IMR-90 (cell line): ENCODE measurements at regions not wholly inside any gene's neighbourhood (a gene's known extent, or its start where the extent isn't known, plus 50 kb on each side); places are given as distances from the start of the nearest gene placed in this dataset.

Source experiments
- ATAC-seq: fragments of 200-7000 bp; cut with Tn5 transposase; 2 replicates; pipeline ENCODE4 v1.9.1; 2020; ENCODE audit warnings: low read depth, mild to moderate bottlenecking, moderate library complexity
- BruUV-seq: library from RNA; stranded (reverse); fragments of 400-500 nt; replicated peaks from 2 replicates; lab custom pipeline; 2021; lab: Mats Ljungman, UMichigan
- CTCF ChIA-PET: fragments of 300-600 bp; formaldehyde crosslinking; extraction: SDS; loops from one replicate; lab custom pipeline; 2021; ENCODE audit warnings: antibody characterized with exemption; lab: Yijun Ruan, JAX
- POLR2A ChIA-PET: fragments of 300-600 bp; sonication (Branson Sonifier 250); formaldehyde crosslinking; loops from one replicate; lab custom pipeline; 2022; ENCODE audit warnings: antibody characterized with exemption; ENCODE audit not compliant: unreplicated experiment; lab: Charles Lee
- DNase-seq: peaks from one replicate; pipeline ENCODE4 v3.0.0; 2013
- H2AFZ ChIP-seq: replicated peaks from 2 replicates; pipeline ENCODE3; 2013; ENCODE audit warnings: low read length, mild to moderate bottlenecking; ENCODE audit not compliant: poor library complexity
- H2AK5ac ChIP-seq: 2 replicates; pipeline ENCODE4 v1.6.1; 2013; ENCODE audit warnings: low read depth, low read length, inconsistent platforms
- H2AK9ac ChIP-seq: replicated peaks from 2 replicates; pipeline ENCODE3; 2013; ENCODE audit warnings: mild to moderate bottlenecking, low read depth, low read length, moderate library complexity; ENCODE audit not compliant: poor library complexity
- H2BK120ac ChIP-seq: 2 replicates; pipeline ENCODE4 v1.6.1; 2013; ENCODE audit warnings: low read depth, low read length, inconsistent platforms
- H2BK15ac ChIP-seq: 3 replicates; pipeline ENCODE4 v1.6.1; 2013; ENCODE audit warnings: low read depth, low read length, inconsistent platforms
- H2BK20ac ChIP-seq: 2 replicates; pipeline ENCODE4 v1.6.1; 2013; ENCODE audit warnings: low read depth, mild to moderate bottlenecking, inconsistent platforms, low read length, moderate library complexity
- H2BK5ac ChIP-seq: 2 replicates; pipeline ENCODE4 v1.6.1; 2013; ENCODE audit warnings: mild to moderate bottlenecking, low read depth, low read length, inconsistent platforms; ENCODE audit not compliant: poor library complexity, severe bottlenecking
- H3K14ac ChIP-seq: replicated peaks from 2 replicates; pipeline ENCODE4 v1.6.1; 2013; ENCODE audit warnings: low read depth, low read length, inconsistent platforms
- H3K18ac ChIP-seq: 2 replicates; pipeline ENCODE4 v1.6.1; 2013; ENCODE audit warnings: low read depth, low read length, control low read depth
- H3K23ac ChIP-seq: 2 replicates; pipeline ENCODE4 v1.6.1; 2013; ENCODE audit warnings: low read depth, low read length, inconsistent platforms
- H3K27ac ChIP-seq: 2 replicates; pipeline ENCODE4 v1.5.1; 2013; ENCODE audit warnings: mild to moderate bottlenecking, control low read depth, low read length; ENCODE audit not compliant: insufficient read depth
- H3K27me3 ChIP-seq: 2 replicates; pipeline ENCODE4 v1.6.1; 2013; ENCODE audit warnings: low read length; ENCODE audit not compliant: control insufficient read depth, insufficient read depth
- H3K36me3 ChIP-seq: 2 replicates; pipeline ENCODE4 v1.6.1; 2013; ENCODE audit warnings: low read length, mixed read lengths; ENCODE audit not compliant: control insufficient read depth, insufficient read depth
- H3K4ac ChIP-seq: 2 replicates; pipeline ENCODE4 v1.6.1; 2013; ENCODE audit warnings: low read depth, low read length, inconsistent platforms
- H3K4me1 ChIP-seq: 2 replicates; pipeline ENCODE4 v1.6.1; 2013; ENCODE audit warnings: low read length, mixed read lengths; ENCODE audit not compliant: control insufficient read depth, insufficient read depth
- H3K4me2 ChIP-seq: 2 replicates; pipeline ENCODE4 v1.6.1; 2013; ENCODE audit warnings: low read depth, mild to moderate bottlenecking, control low read depth, low read length, moderate library complexity
- H3K4me3 ChIP-seq: 2 replicates; pipeline ENCODE4 v1.5.1; 2013; ENCODE audit warnings: low read depth, mild to moderate bottlenecking, control low read depth, low read length, moderate library complexity; ENCODE audit not compliant: insufficient read depth
- H3K56ac ChIP-seq: 2 replicates; pipeline ENCODE4 v1.6.1; 2013; ENCODE audit warnings: low read length, inconsistent platforms; ENCODE audit not compliant: insufficient read depth; ENCODE audit errors: extremely low read depth
- H3K79me1 ChIP-seq, 2 experiments: 2 replicates each; pipeline ENCODE4 v1.6.1; 2013; ENCODE audit warnings: low read length in 2 of 2, inconsistent platforms in 1 of 2, low read depth in 1 of 2
- H3K9ac ChIP-seq: 2 replicates; pipeline ENCODE4 v1.6.1; 2013; ENCODE audit warnings: low read depth, low read length, control low read depth
- H3K9me1 ChIP-seq: 2 replicates; pipeline ENCODE4 v1.6.1; 2013; ENCODE audit warnings: low read length, inconsistent platforms; ENCODE audit not compliant: insufficient read depth
- H3K9me3 ChIP-seq: 2 replicates; pipeline ENCODE4 v1.6.1; 2013; ENCODE audit warnings: low read length; ENCODE audit not compliant: control insufficient read depth, insufficient read depth
- H4K20me1 ChIP-seq: 2 replicates; pipeline ENCODE4 v1.6.1; 2013; ENCODE audit warnings: low read length, inconsistent platforms; ENCODE audit not compliant: insufficient read depth
- H4K5ac ChIP-seq: 2 replicates; pipeline ENCODE4 v1.6.1; 2013; ENCODE audit warnings: mild to moderate bottlenecking, low read depth, low read length, control low read depth
- H4K8ac ChIP-seq, 2 experiments: 2 replicates each; pipeline ENCODE4 v1.6.1; 2013; ENCODE audit warnings: low read depth in 2 of 2, low read length in 2 of 2, control low read depth in 1 of 2, inconsistent platforms in 1 of 2
- H4K91ac ChIP-seq: 2 replicates; pipeline ENCODE4 v1.6.1; 2013; ENCODE audit warnings: low read depth, low read length, inconsistent platforms; ENCODE audit not compliant: insufficient read depth
- CTCF ChIP-seq: conservative IDR thresholded peaks from 2 replicates; pipeline ENCODE4 v1.5.1; 2012; ENCODE audit warnings: mild to moderate bottlenecking, low read depth, low read length, improper control_type of control experiment
- ELK1 ChIP-seq: fragments of 150-350 bp; IDR thresholded peaks from 2 replicates; pipeline ENCODE4 v1.6.1; 2016; ENCODE audit warnings: low read depth, mild to moderate bottlenecking, low read length, moderate library complexity, borderline replicate concordance
- MAZ ChIP-seq: IDR thresholded peaks from 2 replicates; pipeline ENCODE4 v1.6.1; 2012; ENCODE audit warnings: low read depth, mild to moderate bottlenecking, low read length, improper control_type of control experiment, moderate library complexity, borderline replicate concordance
- MXI1 ChIP-seq: IDR thresholded peaks from 2 replicates; pipeline ENCODE4 v1.6.1; 2012; ENCODE audit warnings: low read depth, mild to moderate bottlenecking, low read length, moderate library complexity, borderline replicate concordance
- POLR2A ChIP-seq: IDR thresholded peaks from 2 replicates; pipeline ENCODE4 v1.6.1; 2012; ENCODE audit warnings: mild to moderate bottlenecking, low read depth, low read length
- RCOR1 ChIP-seq: IDR thresholded peaks from 2 replicates; pipeline ENCODE4 v1.6.1; 2012; ENCODE audit warnings: mild to moderate bottlenecking, low read length, improper control_type of control experiment; ENCODE audit not compliant: insufficient replicate concordance
- WGBS, 2 experiments: methylation state at CpG; one replicate each; pipeline versions ENCODE4 v1.1.5 to v1.1.7; 2013; ENCODE audit warnings: missing lambda C conversion rate in 2 of 2; ENCODE audit not compliant: insufficient read length in 1 of 2; ENCODE audit errors: extremely low coverage in 2 of 2; 5-methylcytosine and 5-hydroxymethylcytosine counted together
- dilution Hi-C: fragments of 300-500 bp; cut with HindIII; formaldehyde crosslinking; loops from one replicate; pipeline ENCODE4 v1.14.3; 2018; ENCODE audit warnings: low sequenced_read_pairs; ENCODE audit not compliant: unreplicated experiment
- in situ Hi-C: fragments of 300-500 bp; cut with MboI; formaldehyde crosslinking; loops from 3 replicates; pipeline ENCODE4 v1.14.3; 2019; ENCODE audit warnings: low sequenced_read_pairs, inconsistent platforms, mixed read lengths
- intact Hi-C: fragments of 100-400 bp; cut with micrococcal nuclease; formaldehyde crosslinking; loops from 2 replicates; pipeline ENCODE4 v1.10.0; 2022

- no peak overlapping the region for H3K56ac ChIP-seq
- no peak for ATAC-seq
- 0% methylated on average over 1 of the region's 4 CpGs; no CpG with 5 or more reads in 1 of the 2 experiments for WGBS, 2 experiments
These were observed 101.3 kb upstream of the CCDC150 start for GRCh38 chr2:196538189-196538588.

More at GRCh38 chr2:196538189-196538588, 101.3 kb upstream of the CCDC150 start:
- BruUV-seq: no TSS peak
- Histone ChIP-seq H2BK120ac (no peak overlapping the region), H2AK5ac (no peak overlapping the region), H3K79me1 (no peaks in the 10 kb centered on the region), H4K8ac (no peak overlapping the region), H3K4me1 (no peaks in the 10 kb centered on the region), H2AFZ (no peak overlapping the region), H4K20me1 (no peaks in the 10 kb centered on the region), H3K9me1 (no peaks in the 10 kb centered on the region), H3K4me3 (no peak overlapping the region), H3K4ac (no peak overlapping the region), H3K27me3 (no peaks in the 10 kb centered on the region), H3K36me3 (no peaks in the 10 kb centered on the region), H3K4me2 (no peak overlapping the region), H2AK9ac (no peak overlapping the region), H3K18ac (no peak overlapping the region), H3K14ac (no peak overlapping the region), H2BK15ac (no peak overlapping the region), H4K91ac (no peak overlapping the region), H4K5ac (no peak overlapping the region), H3K9ac (no peak overlapping the region), H2BK5ac (no peak overlapping the region), H2BK20ac (no peak overlapping the region), H3K9me3 (no peaks in the 10 kb centered on the region), H3K27ac (no peak overlapping the region), H3K23ac (no peak overlapping the region)
- in situ Hi-C loops (no loop called here), dilution Hi-C loops (no loop called here), intact Hi-C loops (loop anchor here (5.0 kb wide), 1 partner anchor 219 kb away; no protein-coding TSS in a partner anchor)
- no peak for DNase-seq
- POLR2A ChIA-PET: no interaction called here
- TF ChIP-seq MXI1 (no peak), POLR2A (no peak), MAZ (no peak), ELK1 (no peak), CTCF (no peak), RCOR1 (no peak)
- CTCF ChIA-PET: no interaction called here
